ENCODE measurements at regions not wholly inside any gene's neighbourhood (a gene's known extent, or its start where the extent isn't known, plus 50 kb on each side); places are given as distances from the start of the nearest gene placed in this dataset.

GRCh38 chr5:21238786-21239185 lies 1250.8 kb upstream of the CDH18 start (continued):
- TF ChIP-seq ZBTB4 (CRISPR knock-in tag; IDR thresholded peaks at IDR 0.05) (no peak), EZH2 (IDR thresholded peaks at IDR 0.05; ENCODE audit: borderline replicate concordance, control insufficient read depth, low read depth, low read length) (no peak), TCF7 (IDR thresholded peaks at IDR 0.05; ENCODE audit: borderline replicate concordance) (no peak), NR2C2 (IDR thresholded peaks at IDR 0.05; ENCODE audit: borderline replicate concordance, control insufficient read depth, insufficient read length, low read depth) (no peak), SIX5 (IDR thresholded peaks at IDR 0.05; ENCODE audit: low read depth, low read length, severe bottlenecking) (no peak), MTA2 (IDR thresholded peaks at IDR 0.05; ENCODE audit: low read depth) (no peak)

GRCh38 chr5:21237461-21237860 lies 1249.5 kb upstream of the CDH18 start:
- Histone ChIP-seq H3K4me1 (ENCODE audit: control insufficient read depth, insufficient read depth, low read length) (no peaks in the 10 kb centered on the region), H3K9me3 (replicated peaks; ENCODE audit: control insufficient read depth, insufficient read depth, low read length) (no peaks in the 10 kb centered on the region), H3K27ac (ENCODE audit: control insufficient read depth, insufficient read depth) (no peak overlapping the region), H3K4me3 (no peak overlapping the region), H3K9ac (ENCODE audit: control insufficient read depth, insufficient read depth, low read length) (no peak overlapping the region), H3K4me2 (ENCODE audit: control insufficient read depth, insufficient read depth) (no peak overlapping the region), H3K27me3 (replicated peaks in 1 of 2; ENCODE audit: control insufficient read depth in 2 of 2, insufficient read depth in 2 of 2, low read length in 1 of 2) (no peaks in the 10 kb centered on the region), H3K36me3 (ENCODE audit: control insufficient read depth in 2 of 2, insufficient read depth in 2 of 2, low read length in 1 of 2) (no peaks in the 10 kb centered on the region), H2AFZ (ENCODE audit: control insufficient read depth, low read depth, low read length) (no peak overlapping the region), H3K79me2 (ENCODE audit: control insufficient read depth, insufficient read depth, low read length) (no peaks in the 10 kb centered on the region), H4K20me1 (ENCODE audit: control insufficient read depth, insufficient read depth) (no peaks in the 10 kb centered on the region)
- BruUV-seq (replicated peaks) = no TSS peak
- 0% methylated on average over 1 of the region's 1 CpG for WGBS (ENCODE audit: insufficient coverage, insufficient replicate concordance, low lambda C conversion rate, missing lambda C conversion rate)
- CTCF ChIA-PET = no interaction called here
- SMC1A ChIA-PET (ENCODE audit: uncharacterized antibody, unreplicated experiment) = no interaction called here
- FAIRE-seq (no peak), DNase-seq (ENCODE audit: low read depth, low spot score) (no peak), ATAC-seq (no peak)
- intact Hi-C loops (cut with micrococcal nuclease; ENCODE audit: unreplicated experiment) (no loop called here), in situ Hi-C loops (cut with MboI) (no loop called here)
- no peak for TF ChIP-seq ZNF274 (IDR thresholded peaks at IDR 0.05; ENCODE audit: insufficient read depth, insufficient read length)
- TF ChIP-seq NR2C1 (IDR thresholded peaks at IDR 0.05) = no peak
- no peak for TF ChIP-seq BRCA1 (IDR thresholded peaks at IDR 0.05; ENCODE audit: low read depth, low read length)
- RAD21 ChIA-PET (ENCODE audit: unreplicated experiment) = no interaction called here
- POLR2A ChIA-PET = no interaction called here

All from GM12878 (cell line).